ENCODE measurements at regions not wholly inside any gene's neighbourhood (a gene's known extent, or its start where the extent isn't known, plus 50 kb on each side); places are given as distances from the start of the nearest gene placed in this dataset.

GRCh38 chr19:30303131-30303654, 69.0 kb upstream of the ZNF536 start:
- no peak for TF ChIP-seq CTCF (IDR thresholded peaks at IDR 0.05; ENCODE audit: insufficient read depth, low read depth, low read length)
- no peak for TF ChIP-seq EZH2 (IDR thresholded peaks at IDR 0.05; ENCODE audit: insufficient read depth, low read length)
